H1 (cell line): ENCODE measurements at regions not wholly inside any gene's neighbourhood (a gene's known extent, or its start where the extent isn't known, plus 50 kb on each side); places are given as distances from the start of the nearest gene placed in this dataset.

Experiments used
- CTCF ChIA-PET: fragments of 300-600 bp; sonication (Branson Sonifier 250); formaldehyde crosslinking; loops from one replicate; lab custom pipeline; 2021; ENCODE audit not compliant: partially characterized antibody; lab: Charles Lee
- POLR2A ChIA-PET: fragments of 300-600 bp; sonication (Branson Sonifier 250); formaldehyde crosslinking; loops from one replicate; lab custom pipeline; 2021; ENCODE audit warnings: inconsistent platforms; ENCODE audit not compliant: partially characterized antibody; lab: Charles Lee
- DNase-seq, 2 experiments: peaks; one replicate each; pipeline versions ENCODE4 v3.0.0 to v3.0.0-alpha.2; 2010 to 2022; ENCODE audit warnings: low spot score in 2 of 2, low read depth in 1 of 2, mixed read lengths in 1 of 2
- FAIRE-seq: peaks from 2 replicates; lab custom pipeline; 2011; peaks lifted over from hg19 to GRCh38; lab: Jason Lieb, UNC
- H2AFZ ChIP-seq: 2 replicates; pipeline ENCODE4 v1.8.1; 2012; ENCODE audit warnings: low read length, inconsistent platforms
- H2AK5ac ChIP-seq: 2 replicates; pipeline ENCODE4 v1.6.1; 2013; ENCODE audit warnings: low read depth, low read length
- H2BK120ac ChIP-seq: replicated peaks from 2 replicates; pipeline ENCODE3; 2013; ENCODE audit warnings: low read depth, low read length, inconsistent platforms
- H2BK12ac ChIP-seq: 2 replicates; pipeline ENCODE4 v1.6.1; 2013; ENCODE audit warnings: low read depth, low read length
- H2BK15ac ChIP-seq: 2 replicates; pipeline ENCODE4 v1.6.1; 2013; ENCODE audit warnings: low read length
- H2BK20ac ChIP-seq: 2 replicates; pipeline ENCODE4 v1.6.1; 2013; ENCODE audit warnings: low read length
- H2BK5ac ChIP-seq: 2 replicates; pipeline ENCODE4 v1.6.1; 2013; ENCODE audit warnings: low read depth, low read length
- H3K14ac ChIP-seq: 2 replicates; pipeline ENCODE4 v1.6.1; 2013; ENCODE audit warnings: inconsistent platforms; ENCODE audit not compliant: insufficient read length
- H3K18ac ChIP-seq: 2 replicates; pipeline ENCODE4 v1.6.1; 2013; ENCODE audit warnings: low read length; ENCODE audit errors: extremely low read depth
- H3K23ac ChIP-seq: 2 replicates; pipeline ENCODE4 v1.6.1; 2013; ENCODE audit warnings: inconsistent platforms; ENCODE audit not compliant: insufficient read length
- H3K23me2 ChIP-seq: 2 replicates; pipeline ENCODE4 v1.6.1; 2013; ENCODE audit warnings: low read depth, low read length
- H3K27ac ChIP-seq: 2 replicates; pipeline ENCODE4 v1.6.1; 2011; ENCODE audit warnings: low read depth, low read length, inconsistent platforms
- H3K27me3 ChIP-seq, 4 experiments: replicated peaks in 1 of 4; 1 replicate in 1 of 4; 2 replicates in 3 of 4; pipeline versions ENCODE4 v1.6.1 to v1.8.1; 2011 to 2013; ENCODE audit warnings: low read length in 3 of 4, mild to moderate bottlenecking in 3 of 4, inconsistent platforms in 2 of 4, mixed read lengths in 2 of 4, moderate library complexity in 1 of 4; ENCODE audit not compliant: control insufficient read depth in 3 of 4, insufficient read depth in 3 of 4; ENCODE audit errors: extremely low read depth in 1 of 4
- H3K36me3 ChIP-seq, 4 experiments: 2 replicates each; pipeline versions ENCODE4 v1.6.1 to v1.8.1; 2011 to 2013; ENCODE audit warnings: mild to moderate bottlenecking in 4 of 4, low read length in 3 of 4, moderate library complexity in 2 of 4, control low read depth in 1 of 4, inconsistent platforms in 1 of 4; ENCODE audit not compliant: insufficient read depth in 4 of 4, control insufficient read depth in 2 of 4
- H3K4ac ChIP-seq: replicated peaks from 2 replicates; pipeline ENCODE3; 2013; ENCODE audit warnings: low read length, low read depth, mixed read lengths, inconsistent platforms; ENCODE audit not compliant: insufficient read length
- H3K4me1 ChIP-seq, 4 experiments: replicated peaks in 1 of 4; 1 replicate in 1 of 4; 2 replicates in 3 of 4; pipeline versions ENCODE4 v1.6.1 to v1.8.1; 2011 to 2013; ENCODE audit warnings: low read length in 3 of 4, inconsistent platforms in 2 of 4, mixed read lengths in 1 of 4; ENCODE audit not compliant: insufficient read depth in 4 of 4, control insufficient read depth in 3 of 4
- H3K4me2 ChIP-seq, 2 experiments: 2 replicates each; pipeline versions ENCODE4 v1.6.1 to v1.8.1; 2011 to 2013; ENCODE audit warnings: low read depth in 2 of 2, low read length in 2 of 2, control low read depth in 1 of 2, inconsistent platforms in 1 of 2, mild to moderate bottlenecking in 1 of 2; ENCODE audit not compliant: insufficient read depth in 1 of 2
- H3K4me3 ChIP-seq, 4 experiments: fragments of 200-600, 300-600 bp in 1 of 4; sonication (generic), shearing (Covaris generic), sonication (Bioruptor Twin) in 1 of 4; 2 replicates each; pipeline versions ENCODE4 v1.5.1 to v1.8.1; 2011 to 2016; ENCODE audit warnings: low read length in 4 of 4, low read depth in 3 of 4, control low read depth in 2 of 4, inconsistent platforms in 2 of 4, mild to moderate bottlenecking in 2 of 4, mixed read lengths in 1 of 4, moderate library complexity in 1 of 4; ENCODE audit not compliant: insufficient read depth in 2 of 4; ENCODE audit errors: extremely low read depth in 1 of 4
- H3K56ac ChIP-seq: replicated peaks from 2 replicates; pipeline ENCODE3; 2013; ENCODE audit warnings: low read depth, mild to moderate bottlenecking, mixed read lengths, low read length, inconsistent platforms; ENCODE audit not compliant: insufficient read length
- H3K79me1 ChIP-seq: 2 replicates; pipeline ENCODE4 v1.6.1; 2013; ENCODE audit warnings: low read depth, low read length, control low read depth
- H3K79me2 ChIP-seq, 2 experiments: 2 replicates each; pipeline versions ENCODE4 v1.6.1 to v1.8.1; 2012 to 2013; ENCODE audit warnings: low read length in 2 of 2, mild to moderate bottlenecking in 2 of 2, inconsistent platforms in 1 of 2; ENCODE audit not compliant: insufficient read depth in 2 of 2, control insufficient read depth in 1 of 2
- H3K9ac ChIP-seq, 4 experiments: replicated peaks in 1 of 4; 1 replicate in 1 of 4; 2 replicates in 3 of 4; pipeline versions ENCODE4 v1.6.1 to v1.8.1; 2011 to 2013; ENCODE audit warnings: low read depth in 3 of 4, low read length in 3 of 4, control low read depth in 2 of 4, mild to moderate bottlenecking in 2 of 4, moderate library complexity in 2 of 4, inconsistent platforms in 1 of 4; ENCODE audit errors: extremely low read depth in 1 of 4
- H3K9me3 ChIP-seq, 2 experiments: 2 replicates each; pipeline versions ENCODE4 v1.6.1 to v1.8.1; 2012 to 2013; ENCODE audit warnings: mild to moderate bottlenecking in 2 of 2, moderate library complexity in 2 of 2, control low read depth in 1 of 2, inconsistent platforms in 1 of 2, low read depth in 1 of 2, low read length in 1 of 2, mixed read lengths in 1 of 2; ENCODE audit not compliant: insufficient read depth in 2 of 2
- H4K20me1 ChIP-seq, 2 experiments: replicated peaks in 1 of 2; 2 replicates each; pipeline versions ENCODE3 to v1.8.1; 2011 to 2013; ENCODE audit warnings: inconsistent platforms in 2 of 2, low read length in 2 of 2, mild to moderate bottlenecking in 1 of 2; ENCODE audit not compliant: insufficient read depth in 2 of 2, control insufficient read depth in 1 of 2
- H4K5ac ChIP-seq: 2 replicates; pipeline ENCODE4 v1.6.1; 2013; ENCODE audit warnings: low read length, low read depth, mixed read lengths, inconsistent platforms; ENCODE audit not compliant: insufficient read length
- H4K8ac ChIP-seq: 2 replicates; pipeline ENCODE4 v1.8.0; 2013; ENCODE audit warnings: mild to moderate bottlenecking, moderate library complexity, low read length, inconsistent platforms; ENCODE audit not compliant: insufficient read depth; ENCODE audit errors: extremely low read depth
- H4K91ac ChIP-seq: replicated peaks from 2 replicates; pipeline ENCODE3; 2013; ENCODE audit warnings: low read length, mixed read lengths, inconsistent platforms; ENCODE audit not compliant: insufficient read length
- BCL11A ChIP-seq, 2 experiments: IDR thresholded peaks; one replicate each; pipeline ENCODE4 v1.6.1; 2011; ENCODE audit warnings: low read depth in 2 of 2, low read length in 2 of 2, mild to moderate bottlenecking in 2 of 2
- CBX8 ChIP-seq: fragments of 300-800, 300-1000 bp; sonication (generic); IDR thresholded peaks from 2 replicates; pipeline ENCODE4 v1.7.1; 2016; ENCODE audit warnings: low read depth, low read length, borderline replicate concordance
- CEBPB ChIP-seq: IDR thresholded peaks from 2 replicates; pipeline ENCODE4 v1.6.1; 2012; ENCODE audit warnings: low read depth, low read length
- FOSL1 ChIP-seq: IDR thresholded peaks from 2 replicates; pipeline ENCODE4 v1.6.1; 2011; ENCODE audit warnings: mild to moderate bottlenecking, low read depth, low read length, moderate library complexity; ENCODE audit not compliant: insufficient read depth
- POLR2AphosphoS5 ChIP-seq: IDR thresholded peaks from 2 replicates; pipeline ENCODE4 v1.6.1; 2011; ENCODE audit warnings: low read depth, low read length
- POU5F1 ChIP-seq: IDR thresholded peaks from 2 replicates; pipeline ENCODE4 v1.6.1; 2011; ENCODE audit warnings: low read depth, mild to moderate bottlenecking, low read length, moderate library complexity
- RAD21 ChIP-seq, 2 experiments: IDR thresholded peaks in 1 of 2; conservative IDR thresholded peaks in 1 of 2; 2 replicates each; pipeline ENCODE4 v1.6.1; 2011; ENCODE audit warnings: low read depth in 2 of 2, low read length in 2 of 2, improper control_type of control experiment in 1 of 2, inconsistent platforms in 1 of 2, mild to moderate bottlenecking in 1 of 2, moderate library complexity in 1 of 2
- RBBP5 ChIP-seq: IDR thresholded peaks from 2 replicates; pipeline ENCODE4 v1.7.1; 2012; ENCODE audit warnings: low read depth, mild to moderate bottlenecking, inconsistent platforms, low read length, moderate library complexity, borderline replicate concordance
- RNF2 ChIP-seq: fragments of 200-900, 300-1000 bp; sonication (generic); IDR thresholded peaks from 2 replicates; pipeline ENCODE4 v1.7.1; 2016; ENCODE audit warnings: borderline replicate concordance, low read depth, mild to moderate bottlenecking, antibody characterized with exemption, low read length; ENCODE audit not compliant: poor library complexity, severe bottlenecking; ENCODE audit errors: missing control alignments
- SIX5 ChIP-seq: IDR thresholded peaks from 2 replicates; pipeline ENCODE4 v1.6.1; 2011; ENCODE audit warnings: mild to moderate bottlenecking, low read depth, low read length
- SP1 ChIP-seq: IDR thresholded peaks from 2 replicates; pipeline ENCODE4 v1.6.1; 2011; ENCODE audit warnings: low read depth, low read length
- SP2 ChIP-seq: IDR thresholded peaks from 2 replicates; pipeline ENCODE4 v1.6.1; 2012; ENCODE audit warnings: mild to moderate bottlenecking, low read length, inconsistent platforms
- SRF ChIP-seq: IDR thresholded peaks from 2 replicates; pipeline ENCODE4 v1.6.1; 2011; ENCODE audit warnings: mild to moderate bottlenecking, low read depth, low read length, moderate library complexity
- WGBS, 2 experiments: shearing (Covaris generic) in 1 of 2; methylation state at CpG; one replicate each; pipeline versions ENCODE4 v1.1.6 to v1.1.7; 2013 to 2015; ENCODE audit warnings: low lambda C conversion rate in 2 of 2, mixed read lengths in 2 of 2, inconsistent platforms in 1 of 2, low coverage in 1 of 2, missing lambda C conversion rate in 1 of 2; ENCODE audit not compliant: insufficient replicate concordance in 2 of 2, insufficient coverage in 1 of 2, insufficient read length in 1 of 2; ENCODE audit errors: extremely low coverage in 1 of 2, missing lambda C conversion rate in 1 of 2; 5-methylcytosine and 5-hydroxymethylcytosine counted together
- TF ChIP-seq, protein P1 (sequence below): IDR thresholded peaks from 2 replicates; pipeline ENCODE4 v1.6.1; 2012; ENCODE audit warnings: inconsistent platforms

DNA sequence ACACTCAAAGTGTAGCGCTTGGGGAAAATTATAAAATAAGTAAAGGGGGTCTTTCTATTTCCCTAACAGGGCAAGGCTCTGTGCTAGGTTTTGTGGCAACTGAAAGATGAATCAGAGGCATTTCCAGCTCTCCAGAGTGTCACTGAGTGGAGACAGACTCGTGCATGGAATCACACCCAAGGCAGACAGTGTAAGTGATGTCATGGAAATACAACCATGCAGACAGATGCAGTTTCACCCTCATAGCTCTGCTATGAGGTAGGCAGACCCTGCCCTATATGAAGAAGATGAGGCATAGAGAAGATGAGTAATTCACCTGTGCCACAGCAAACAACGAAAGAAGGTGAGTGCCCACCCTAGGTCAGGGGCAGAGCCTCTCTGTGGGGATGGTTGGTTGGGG, 57.2 kb upstream of the PITRM1 start:
- no peak for FAIRE-seq

More for the DNA sequence above, 57.2 kb upstream of the PITRM1 start:
- Histone ChIP-seq H2AFZ (no peak overlapping the region), H3K4me3 (no peak overlapping the region), H2BK15ac (no peak overlapping the region), H3K27me3 (no peaks in the 10 kb centered on the region), H3K23me2 (no peaks in the 10 kb centered on the region), H3K27ac (no peak overlapping the region), H4K8ac (no peak overlapping the region), H2BK12ac (no peak overlapping the region), H3K36me3 (no peaks in the 10 kb centered on the region), H2BK5ac (no peak overlapping the region), H3K79me1 (no peaks in the 10 kb centered on the region), H3K4ac (no peak overlapping the region), H4K5ac (no peak overlapping the region), H2BK120ac (no peak overlapping the region), H3K9ac (no peak overlapping the region), H4K20me1 (no peaks in the 10 kb centered on the region), H3K4me2 (no peak overlapping the region), H3K56ac (no peak overlapping the region), H2AK5ac (no peak overlapping the region), H4K91ac (no peak overlapping the region), H3K79me2 (no peaks in the 10 kb centered on the region), H3K14ac (no peak overlapping the region), H3K9me3 (peaks cover 0 to 2% of the 10 kb centered on the region in 2 experiments; a peak in 1 of 4 replicates), H3K18ac (no peak overlapping the region), H3K4me1 (no peaks in the 10 kb centered on the region), H3K23ac (no peak overlapping the region), H2BK20ac (no peak overlapping the region)
- 93% methylated on average over 3 of the region's 3 CpGs; no CpG with 5 or more reads in 1 of the 2 experiments for WGBS, 2 experiments
- ChIA-PET CTCF (interaction anchor here (1.6 kb wide), 1 partner anchor 36 kb away, joined by 3 read pairs; no protein-coding TSS in a partner anchor), POLR2A (no interaction called here)
- no peak for DNase-seq
- TF ChIP-seq RNF2 = no peak
- TF ChIP-seq, protein P1, sequence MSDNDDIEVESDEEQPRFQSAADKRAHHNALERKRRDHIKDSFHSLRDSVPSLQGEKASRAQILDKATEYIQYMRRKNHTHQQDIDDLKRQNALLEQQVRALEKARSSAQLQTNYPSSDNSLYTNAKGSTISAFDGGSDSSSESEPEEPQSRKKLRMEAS = no peak
- TF ChIP-seq RAD21 (IDR thresholded peaks at IDR 0.05 in 1 of 2, conservative IDR thresholded peaks at IDR 0.05 in 1 of 2; ENCODE audit: low read depth in 2 of 2, low read length in 2 of 2) = no peak
- no peak for TF ChIP-seq SIX5
- no peak for TF ChIP-seq POLR2AphosphoS5
- TF ChIP-seq FOSL1 = no peak
- TF ChIP-seq SRF = no peak
- no peak for TF ChIP-seq CBX8
- no peak for TF ChIP-seq SP2
- TF ChIP-seq RBBP5 = no peak
- no peak for TF ChIP-seq CEBPB
- no peak for TF ChIP-seq SP1
- TF ChIP-seq BCL11A (IDR thresholded peaks at IDR 0.05; ENCODE audit: low read depth in 2 of 2, low read length in 2 of 2) = no peak
- TF ChIP-seq POU5F1 = no peak
